ENCODE measurements at regions not wholly inside any gene's neighbourhood (a gene's known extent, or its start where the extent isn't known, plus 50 kb on each side); places are given as distances from the start of the nearest gene placed in this dataset.

DNA sequence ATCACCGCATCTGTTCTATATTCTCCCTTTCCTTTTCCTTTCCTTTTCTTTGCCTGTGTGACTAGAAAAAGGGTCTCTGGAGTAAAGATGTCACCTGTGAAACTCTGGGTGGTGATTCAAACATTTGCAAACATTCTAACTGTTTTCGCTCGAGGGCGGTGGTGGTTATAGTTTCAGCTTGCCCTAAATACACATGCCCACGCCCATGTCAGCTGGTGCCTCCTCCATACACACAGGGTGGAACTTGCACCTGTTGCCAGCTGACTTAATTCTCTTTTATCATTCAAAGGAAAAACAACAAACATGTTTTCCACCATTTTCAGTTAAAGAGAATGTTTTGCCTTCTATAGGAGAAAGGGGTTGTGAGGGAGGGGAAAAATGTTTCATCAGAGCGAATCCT is 381.9 kb upstream of the ARID1B start:
- TF ChIP-seq CTCF (conservative IDR thresholded peaks at IDR 0.05; ENCODE audit: low read length) (no peak), EZH2phosphoT487 (IDR thresholded peaks at IDR 0.05; ENCODE audit: borderline replicate concordance, low read depth, low read length) (no peak)

Measured in OCI-LY7 (cell line).